Activated CD4-positive, alpha-beta T cell treated with anti-CD3 and anti-CD28 coated beads, Interleukin-10, Interleukin-2, amounts not matched to agents 100 ng/mL and 50 ng/mL, durations not matched to agents 16 hours and 8 hours (primary cell): ENCODE measurements at regions not wholly inside any gene's neighbourhood (a gene's known extent, or its start where the extent isn't known, plus 50 kb on each side); places are given as distances from the start of the nearest gene placed in this dataset.

Source experiments
- DNase-seq: peaks from one replicate; pipeline ENCODE4 v3.0.0-alpha.2; 2020

DNA sequence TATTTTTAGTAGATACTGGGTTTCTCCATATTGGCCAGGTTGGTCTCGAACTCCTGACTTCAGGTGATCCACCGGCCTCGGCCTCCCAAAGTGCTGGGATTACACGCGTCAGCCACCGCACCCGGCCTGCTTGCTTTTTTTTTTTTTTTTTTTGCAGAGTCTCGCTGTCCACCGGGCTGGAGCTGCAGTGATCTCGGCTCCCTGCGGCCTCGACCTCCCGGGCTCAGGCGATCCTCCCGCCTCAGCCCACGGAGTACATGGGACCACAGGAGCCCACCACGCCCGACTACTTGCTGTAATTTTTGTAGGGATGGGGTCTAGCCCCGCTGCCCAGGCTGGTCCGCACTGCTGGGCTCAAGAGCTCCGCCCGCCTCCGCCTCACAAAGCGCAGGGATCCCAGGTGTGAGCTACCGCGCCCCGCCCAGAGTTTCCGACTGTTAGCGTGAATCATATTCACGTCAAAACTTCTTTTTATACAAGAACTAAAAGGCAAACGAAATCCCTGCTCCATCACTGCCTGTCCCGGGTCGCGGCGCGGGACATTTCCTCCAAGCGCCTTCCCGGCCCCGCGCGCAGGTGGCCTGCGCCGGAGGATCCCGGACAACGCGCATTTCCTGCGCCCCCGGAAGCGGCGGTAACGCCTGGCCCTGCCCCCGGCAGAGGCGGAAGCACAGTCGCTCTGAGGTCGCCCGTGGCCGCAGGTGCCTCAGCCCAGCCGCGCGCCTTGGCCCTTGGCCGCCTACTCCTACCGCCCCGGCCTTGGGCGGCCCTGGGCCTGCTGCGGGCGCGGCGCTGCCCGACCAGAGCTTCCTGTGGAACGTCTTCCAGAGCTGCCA, 50.9 kb upstream of the APOD start:
- DNase-seq, result peak; percentile 43
